ENCODE measurements at regions not wholly inside any gene's neighbourhood (a gene's known extent, or its start where the extent isn't known, plus 50 kb on each side); places are given as distances from the start of the nearest gene placed in this dataset.
"Not testable (repeated sequence)": the region's sequence is repeated elsewhere in the genome, so short reads cannot be mapped to it uniquely, and the experiment has no call there.

- DNase-seq = not testable (repeated sequence)
These were observed 94.3 kb downstream of the KCNJ12 start for GRCh38 chr17:21470422-21470821.

- no peak for DNase-seq
These were observed 94.7 kb downstream of the KCNJ12 start for GRCh38 chr17:21470861-21471260.

GRCh38 chr17:21474815-21475214, 98.7 kb downstream of the KCNJ12 start:
- no peak for DNase-seq

GRCh38 chr17:21475571-21475970, 99.4 kb downstream of the KCNJ12 start:
- no peak for DNase-seq

GRCh38 chr17:21476867-21477266, 100.7 kb downstream of the KCNJ12 start:
- DNase-seq = no peak

GRCh38 chr17:21482189-21482865, 106.2 kb downstream of the KCNJ12 start:
- no peak for DNase-seq

GRCh38 chr17:21488043-21488442, 111.9 kb downstream of the KCNJ12 start:
- DNase-seq = not testable (repeated sequence)

GRCh38 chr17:21493993-21494392, 117.8 kb downstream of the KCNJ12 start:
- DNase-seq = no peak

GRCh38 chr17:21495281-21495680, 119.1 kb downstream of the KCNJ12 start:
- DNase-seq = no peak

GRCh38 chr17:21500064-21500463, 123.9 kb downstream of the KCNJ12 start:
- no peak for DNase-seq

- not testable (repeated sequence) for DNase-seq
These were observed 126.0 kb downstream of the KCNJ12 start for GRCh38 chr17:21501927-21502700.

GRCh38 chr17:21505819-21506815, 130.0 kb downstream of the KCNJ12 start:
- no peak for DNase-seq

- not testable (repeated sequence) for DNase-seq
These were observed 131.6 kb downstream of the KCNJ12 start for GRCh38 chr17:21507806-21508205.

- no peak for DNase-seq
These were observed 132.1 kb downstream of the KCNJ12 start for GRCh38 chr17:21508211-21508610.

- not testable (repeated sequence) for DNase-seq
These were observed 133.2 kb downstream of the KCNJ12 start for GRCh38 chr17:21509356-21509755.

GRCh38 chr17:21510686-21511362, 134.7 kb downstream of the KCNJ12 start:
- no peak for DNase-seq

- DNase-seq = peak; percentile 63
These were observed 135.4 kb downstream of the KCNJ12 start for GRCh38 chr17:21511363-21512195.

GRCh38 chr17:21512307-21513011, 136.3 kb downstream of the KCNJ12 start:
- no peak for DNase-seq

GRCh38 chr17:21513012-21513570, 136.9 kb downstream of the KCNJ12 start:
- DNase-seq = peak; percentile 77 to 78

- not testable (repeated sequence) for DNase-seq
These were observed 138.4 kb downstream of the KCNJ12 start for GRCh38 chr17:21514567-21514966.
